ENCODE measurements at regions not wholly inside any gene's neighbourhood (a gene's known extent, or its start where the extent isn't known, plus 50 kb on each side); places are given as distances from the start of the nearest gene placed in this dataset.

DNA sequence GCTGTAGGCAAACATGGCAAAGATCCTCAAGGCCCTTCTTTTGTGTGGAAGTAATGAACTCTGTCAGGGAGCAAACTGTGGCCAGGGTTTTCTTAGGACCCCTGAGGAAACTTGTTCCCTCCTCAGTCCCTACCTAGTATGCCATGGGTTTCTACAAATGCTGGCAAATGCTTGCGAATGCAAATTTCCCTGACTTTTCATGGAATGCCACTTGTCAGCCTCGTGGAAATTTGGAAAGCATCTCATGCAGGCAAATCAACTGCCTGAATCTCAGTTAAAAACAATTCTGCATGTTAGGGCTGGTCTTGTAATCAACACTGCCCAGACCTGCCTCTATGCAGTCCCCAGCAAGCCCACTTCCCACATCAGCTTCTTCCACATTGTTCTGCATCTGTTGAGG, 334.9 kb upstream of the AJAP1 start:
- no peak for FAIRE-seq
- Histone ChIP-seq H3K36me3 (ENCODE audit: control insufficient read depth in 2 of 3, insufficient read depth in 3 of 3, low read length in 3 of 3) (no peaks in the 10 kb centered on the region), H3K27me3 (ENCODE audit: control insufficient read depth, insufficient read depth, low read length) (no peaks in the 10 kb centered on the region), H3K9ac (ENCODE audit: low read length in 3 of 3) (no peak overlapping the region), H3K27ac (ENCODE audit: low read depth in 2 of 2, low read length in 2 of 2) (no peak overlapping the region), H3K9me3 (ENCODE audit: control insufficient read depth in 2 of 3, insufficient read depth in 1 of 3, low read length in 3 of 3) (peaks cover 0 to 12% (median 0%) of the 10 kb centered on the region in 3 donors), H3K4me1 (ENCODE audit: control insufficient read depth in 2 of 3, insufficient read depth in 2 of 3, low read depth in 1 of 3, low read length in 3 of 3) (no peaks in the 10 kb centered on the region), H3K4me3 (ENCODE audit: low read length in 3 of 3) (no peak overlapping the region)
- TF ChIP-seq, protein P1, sequence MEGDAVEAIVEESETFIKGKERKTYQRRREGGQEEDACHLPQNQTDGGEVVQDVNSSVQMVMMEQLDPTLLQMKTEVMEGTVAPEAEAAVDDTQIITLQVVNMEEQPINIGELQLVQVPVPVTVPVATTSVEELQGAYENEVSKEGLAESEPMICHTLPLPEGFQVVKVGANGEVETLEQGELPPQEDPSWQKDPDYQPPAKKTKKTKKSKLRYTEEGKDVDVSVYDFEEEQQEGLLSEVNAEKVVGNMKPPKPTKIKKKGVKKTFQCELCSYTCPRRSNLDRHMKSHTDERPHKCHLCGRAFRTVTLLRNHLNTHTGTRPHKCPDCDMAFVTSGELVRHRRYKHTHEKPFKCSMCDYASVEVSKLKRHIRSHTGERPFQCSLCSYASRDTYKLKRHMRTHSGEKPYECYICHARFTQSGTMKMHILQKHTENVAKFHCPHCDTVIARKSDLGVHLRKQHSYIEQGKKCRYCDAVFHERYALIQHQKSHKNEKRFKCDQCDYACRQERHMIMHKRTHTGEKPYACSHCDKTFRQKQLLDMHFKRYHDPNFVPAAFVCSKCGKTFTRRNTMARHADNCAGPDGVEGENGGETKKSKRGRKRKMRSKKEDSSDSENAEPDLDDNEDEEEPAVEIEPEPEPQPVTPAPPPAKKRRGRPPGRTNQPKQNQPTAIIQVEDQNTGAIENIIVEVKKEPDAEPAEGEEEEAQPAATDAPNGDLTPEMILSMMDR (IDR thresholded peaks at IDR 0.05; ENCODE audit: borderline replicate concordance, extremely low read depth, insufficient read depth), result no peak
- intact Hi-C loops (cut with DNase I), result no loop called here
- no peak for DNase-seq

DNA sequence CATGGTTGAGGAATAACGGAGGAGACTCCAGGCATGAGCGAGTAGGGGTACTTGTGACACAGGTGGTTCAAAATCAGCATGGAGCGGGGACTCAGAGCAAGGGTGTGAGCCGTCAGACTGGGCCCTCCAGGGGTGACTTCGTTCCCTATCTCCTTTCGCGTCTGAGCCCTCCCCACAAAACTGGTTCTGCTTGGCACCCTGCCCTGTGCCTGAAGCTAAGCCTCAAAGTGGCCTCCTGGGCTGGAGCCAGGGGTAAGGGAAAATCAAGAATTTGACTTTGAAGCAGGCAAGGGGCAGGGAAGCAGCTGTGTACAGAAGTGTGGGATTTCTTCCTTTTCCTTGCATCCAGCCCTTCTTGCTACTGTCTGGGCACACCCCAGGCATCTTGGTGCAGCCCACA, 331.5 kb upstream of the AJAP1 start:
- FAIRE-seq (no peak), DNase-seq (no peak)
- peaks cover 0 to 3% (median 0%) of the 10 kb centered on the region in 3 donors for H3K9me3 ChIP-seq (ENCODE audit: control insufficient read depth in 2 of 3, insufficient read depth in 1 of 3, low read length in 3 of 3)
- TF ChIP-seq, protein P1 (IDR thresholded peaks at IDR 0.05; ENCODE audit: borderline replicate concordance, extremely low read depth, insufficient read depth), result no peak
- H3K36me3 ChIP-seq (ENCODE audit: control insufficient read depth in 2 of 3, insufficient read depth in 3 of 3, low read length in 3 of 3), result no peaks in the 10 kb centered on the region
- no peak overlapping the region for H3K27ac ChIP-seq (ENCODE audit: low read depth in 2 of 2, low read length in 2 of 2)
- no peak overlapping the region for H3K4me3 ChIP-seq (ENCODE audit: low read length in 3 of 3)
- no peaks in the 10 kb centered on the region for H3K4me1 ChIP-seq (ENCODE audit: control insufficient read depth in 2 of 3, insufficient read depth in 2 of 3, low read depth in 1 of 3, low read length in 3 of 3)
- H3K9ac ChIP-seq (ENCODE audit: low read length in 3 of 3), result no peak overlapping the region
- intact Hi-C loops (cut with DNase I), result no loop called here
- no peaks in the 10 kb centered on the region for H3K27me3 ChIP-seq (ENCODE audit: control insufficient read depth, insufficient read depth, low read length)

GRCh38 chr1:4323309-4323708, 331.1 kb upstream of the AJAP1 start:
- no peaks in the 10 kb centered on the region for H3K36me3 ChIP-seq (ENCODE audit: control insufficient read depth in 2 of 3, insufficient read depth in 3 of 3, low read length in 3 of 3)
- TF ChIP-seq, protein P1 (IDR thresholded peaks at IDR 0.05; ENCODE audit: borderline replicate concordance, extremely low read depth, insufficient read depth), result no peak
- H3K4me3 ChIP-seq (ENCODE audit: low read length in 3 of 3), result no peak overlapping the region
- no peaks in the 10 kb centered on the region for H3K27me3 ChIP-seq (ENCODE audit: control insufficient read depth, insufficient read depth, low read length)
- no peak overlapping the region for H3K9ac ChIP-seq (ENCODE audit: low read length in 3 of 3)
- no peaks in the 10 kb centered on the region for H3K4me1 ChIP-seq (ENCODE audit: control insufficient read depth in 2 of 3, insufficient read depth in 2 of 3, low read depth in 1 of 3, low read length in 3 of 3)
- H3K27ac ChIP-seq (ENCODE audit: low read depth in 2 of 2, low read length in 2 of 2), result no peak overlapping the region
- peaks cover 0 to 3% (median 0%) of the 10 kb centered on the region in 3 donors for H3K9me3 ChIP-seq (ENCODE audit: control insufficient read depth in 2 of 3, insufficient read depth in 1 of 3, low read length in 3 of 3)
- DNase-seq, result no peak
- intact Hi-C loops (cut with DNase I), result no loop called here
- no peak for FAIRE-seq

- Histone ChIP-seq H3K9me3 (ENCODE audit: control insufficient read depth in 2 of 3, insufficient read depth in 1 of 3, low read length in 3 of 3) (peaks cover 0 to 3% (median 0%) of the 10 kb centered on the region in 3 donors), H3K9ac (ENCODE audit: low read length in 3 of 3) (no peak overlapping the region), H3K36me3 (ENCODE audit: control insufficient read depth in 2 of 3, insufficient read depth in 3 of 3, low read length in 3 of 3) (no peaks in the 10 kb centered on the region), H3K27ac (ENCODE audit: low read depth in 2 of 2, low read length in 2 of 2) (no peak overlapping the region), H3K27me3 (ENCODE audit: control insufficient read depth, insufficient read depth, low read length) (no peaks in the 10 kb centered on the region), H3K4me3 (ENCODE audit: low read length in 3 of 3) (no peak overlapping the region), H3K4me1 (ENCODE audit: control insufficient read depth in 2 of 3, insufficient read depth in 2 of 3, low read depth in 1 of 3, low read length in 3 of 3) (no peaks in the 10 kb centered on the region)
- TF ChIP-seq, protein P1 (IDR thresholded peaks at IDR 0.05; ENCODE audit: borderline replicate concordance, extremely low read depth, insufficient read depth), result no peak
- intact Hi-C loops (cut with DNase I), result no loop called here
- DNase-seq (no peak), FAIRE-seq (no peak)
These were observed 329.9 kb upstream of the AJAP1 start for GRCh38 chr1:4324525-4324924.

Measured in kidney (tissue), 13 donors.